GM18909 (cell line): ENCODE measurements at regions not wholly inside any gene's neighbourhood (a gene's known extent, or its start where the extent isn't known, plus 50 kb on each side); places are given as distances from the start of the nearest gene placed in this dataset.

Source experiments
- ATAC-seq: cut with Tn5 transposase; IDR thresholded peaks from one replicate; pipeline ENCODE4 v1.9.1; 2021; ENCODE audit warnings: mild to moderate bottlenecking; ENCODE audit not compliant: unreplicated experiment, poor library complexity

DNA sequence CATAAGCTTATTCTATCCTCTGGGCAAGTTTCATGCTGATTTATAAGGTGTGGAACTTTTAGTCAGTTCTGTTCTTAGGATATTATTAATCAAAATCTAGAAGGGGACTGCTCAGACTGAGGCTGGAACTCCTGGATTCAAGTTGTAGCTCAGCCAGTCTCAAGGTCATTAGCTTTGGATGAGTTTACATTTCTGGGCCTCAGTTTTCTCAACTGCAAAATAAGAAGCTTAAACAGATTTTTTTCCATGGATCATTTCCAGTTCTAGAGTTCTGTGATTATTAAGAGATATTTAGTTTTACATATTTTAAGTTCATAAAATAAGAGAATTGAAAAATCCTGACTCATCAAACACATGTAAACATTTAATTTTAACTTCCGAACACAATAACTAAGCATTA lies 442.5 kb upstream of the PKDCC start:
- ATAC-seq = no peak

DNA sequence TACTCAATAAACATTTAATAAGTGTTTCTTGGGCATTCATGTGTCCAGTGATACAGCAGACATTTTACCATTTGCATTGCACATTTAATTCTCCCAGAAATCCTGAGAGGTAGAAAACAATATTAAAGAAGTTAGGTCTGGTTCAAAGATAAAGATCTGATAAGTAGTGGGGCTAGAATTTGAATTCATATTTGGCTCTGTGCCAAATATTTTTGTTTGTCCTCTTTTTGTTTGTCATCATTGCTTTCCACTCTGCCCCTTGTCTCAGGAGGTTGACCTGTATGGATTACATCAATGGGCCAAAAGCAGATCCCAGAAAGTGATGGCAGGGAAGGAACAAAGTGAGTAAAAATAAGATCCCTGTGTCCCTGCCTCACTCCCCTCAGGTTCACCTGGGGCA lies 441.9 kb upstream of the PKDCC start:
- no peak for ATAC-seq

DNA sequence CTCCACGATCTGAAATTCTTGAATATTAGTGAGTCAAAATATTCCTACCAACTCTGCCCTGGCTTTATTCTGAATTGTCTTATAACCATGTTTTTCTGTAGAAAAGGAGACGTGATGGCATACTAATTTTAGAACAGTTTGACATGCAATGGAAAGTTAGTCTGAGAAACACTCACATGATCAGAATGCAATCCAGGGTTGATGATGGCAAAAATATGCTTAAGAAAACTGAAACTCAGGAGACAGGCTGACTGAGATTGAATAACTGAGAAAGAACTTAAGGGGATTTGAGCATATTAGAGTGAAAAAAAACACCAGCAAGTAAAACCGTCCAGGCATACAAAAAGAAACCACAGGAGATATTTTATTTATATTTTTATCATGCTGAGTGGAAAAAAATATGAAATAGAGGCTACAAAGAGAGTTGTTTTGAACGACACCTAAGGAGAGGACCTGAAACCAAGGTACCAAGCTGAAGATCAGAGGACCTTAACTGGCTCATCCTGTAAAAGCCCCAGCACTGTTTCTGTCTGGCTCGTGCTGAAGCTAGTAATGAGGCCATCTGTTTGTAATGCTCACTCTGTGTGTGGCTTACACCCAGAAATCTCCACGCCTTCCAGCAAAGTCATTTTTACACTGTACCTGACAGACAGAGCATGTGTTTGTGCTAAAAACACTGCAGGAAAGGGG lies 437.2 kb upstream of the PKDCC start:
- ATAC-seq = peak; percentile 48

DNA sequence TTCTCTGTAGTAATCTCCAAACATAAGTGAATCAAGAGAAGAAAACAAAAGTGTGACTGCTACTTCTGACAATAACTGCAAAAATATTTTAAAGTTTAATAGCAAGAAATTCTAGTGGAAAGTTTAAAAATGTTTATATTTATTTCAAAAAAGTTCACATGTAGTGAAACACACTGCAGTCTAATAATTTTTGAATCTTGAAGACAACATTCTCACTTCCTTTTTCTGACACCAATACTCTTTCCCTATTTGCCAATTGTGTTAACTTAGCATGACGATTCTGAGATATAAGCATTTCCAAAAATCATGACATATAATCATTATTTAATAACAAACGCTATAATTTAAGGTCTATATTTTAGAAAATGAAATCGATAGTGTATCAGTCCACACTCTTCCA lies 429.1 kb upstream of the PKDCC start:
- no peak for ATAC-seq

DNA sequence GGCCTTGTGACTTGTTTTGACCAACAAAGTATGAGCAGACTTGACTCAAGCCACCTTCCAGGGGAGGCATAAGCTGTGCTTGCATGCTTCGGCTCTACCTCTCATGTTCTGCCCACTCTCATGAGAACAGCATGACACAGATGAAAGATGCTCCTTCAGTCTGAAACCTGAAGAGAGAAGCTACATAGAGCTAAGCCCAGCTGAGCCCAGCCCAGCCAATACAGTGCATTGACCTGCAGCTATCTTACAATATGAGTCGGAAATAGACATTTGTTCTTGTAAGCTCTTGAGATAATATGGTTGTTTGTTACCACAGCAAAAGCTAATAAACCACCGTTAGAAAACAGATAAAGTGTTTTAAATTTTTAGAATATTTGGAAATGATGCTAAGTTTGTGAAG lies 426.7 kb upstream of the PKDCC start:
- ATAC-seq = no peak

DNA sequence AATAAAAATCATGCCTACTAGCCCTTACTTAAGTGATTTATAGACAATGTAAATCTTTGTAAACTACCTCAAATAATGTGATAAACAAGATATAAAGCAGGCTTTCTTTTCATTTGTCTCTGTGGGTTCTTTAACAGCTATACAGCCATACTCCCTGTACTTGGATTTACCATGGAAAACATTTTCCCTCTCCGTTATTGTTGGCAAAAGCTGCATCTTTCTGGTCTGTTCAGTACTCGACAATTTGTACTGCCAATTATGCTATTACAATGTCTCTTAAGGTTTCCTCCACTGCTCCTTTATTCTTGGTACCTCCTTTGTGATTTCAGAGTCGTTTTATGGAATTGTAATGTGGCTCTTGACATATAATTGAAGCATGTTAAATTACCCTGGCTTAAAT lies 426.3 kb upstream of the PKDCC start:
- ATAC-seq = no peak

DNA sequence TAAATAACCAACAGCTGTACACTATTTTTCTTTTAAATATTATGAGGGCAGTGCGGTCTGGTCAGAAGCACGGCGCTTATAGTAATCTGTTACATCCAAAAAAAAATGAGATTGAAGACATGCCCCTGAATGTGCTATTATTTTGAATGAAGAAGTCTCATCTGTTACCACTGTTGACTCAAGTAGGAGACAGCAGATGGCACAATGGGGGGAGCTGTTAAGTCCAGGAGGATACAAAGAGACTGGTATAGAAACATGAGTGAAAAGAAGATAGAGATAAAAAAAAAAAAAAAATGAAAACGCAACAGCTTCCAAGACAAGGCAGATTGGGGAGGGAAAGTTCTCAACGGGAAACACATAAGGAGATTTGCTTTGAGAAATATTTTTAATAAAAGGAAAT lies 425.5 kb upstream of the PKDCC start:
- ATAC-seq = no peak

DNA sequence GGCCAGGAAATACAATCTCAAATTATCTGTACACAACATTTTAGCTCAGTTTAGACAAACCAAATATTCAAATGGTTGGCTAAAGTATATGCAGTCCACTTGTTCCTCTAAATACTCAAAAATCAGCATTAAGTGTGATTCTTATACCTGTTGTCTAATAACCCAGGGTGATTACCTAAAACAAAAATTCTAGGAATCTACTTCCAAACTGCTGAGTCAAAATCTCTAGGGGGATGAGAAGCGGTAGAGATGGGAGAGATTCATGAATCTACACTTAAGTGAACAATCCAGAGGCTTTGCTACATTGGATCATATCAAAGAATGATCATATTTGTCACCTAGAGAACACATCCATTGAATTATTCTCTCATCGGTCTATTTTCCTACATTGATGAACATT lies 420.9 kb upstream of the PKDCC start:
- no peak for ATAC-seq

DNA sequence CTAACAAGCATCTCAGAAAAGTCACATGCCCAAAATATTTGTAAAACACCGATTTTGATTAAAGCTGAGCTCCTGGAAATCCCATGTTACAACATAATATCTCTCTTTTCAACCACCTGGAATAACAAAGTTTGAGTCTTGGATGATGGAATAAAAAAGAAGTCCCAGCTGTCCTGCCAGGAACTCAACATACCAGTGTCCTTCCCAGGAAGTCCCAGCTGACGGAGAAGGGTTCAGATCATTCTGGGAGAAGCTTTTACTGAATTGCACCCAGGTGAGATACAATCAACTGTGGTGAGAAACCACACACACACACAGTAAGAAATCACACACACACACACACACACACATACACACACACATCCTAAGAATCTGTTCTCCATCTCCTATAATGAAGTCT lies 413.1 kb upstream of the PKDCC start:
- ATAC-seq = no peak

DNA sequence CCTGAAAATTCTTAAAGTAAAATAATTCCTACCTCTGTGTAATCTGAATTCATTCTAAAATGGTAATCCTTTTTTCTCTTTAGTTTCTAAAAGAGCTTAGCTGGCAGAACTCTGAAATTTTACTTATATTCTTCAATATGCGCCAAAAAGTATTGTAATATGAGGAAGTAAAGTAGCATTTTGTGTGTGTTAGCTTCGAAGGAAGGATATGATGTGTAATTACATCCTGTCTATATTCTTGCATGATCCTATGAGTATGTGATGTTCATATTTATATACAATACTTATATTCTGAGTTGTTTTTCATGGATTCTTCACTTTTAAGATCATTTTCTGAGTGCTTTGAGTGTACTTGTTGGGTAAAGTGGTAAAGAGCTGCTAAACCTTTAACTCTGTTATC lies 402.9 kb upstream of the PKDCC start:
- no peak for ATAC-seq

DNA sequence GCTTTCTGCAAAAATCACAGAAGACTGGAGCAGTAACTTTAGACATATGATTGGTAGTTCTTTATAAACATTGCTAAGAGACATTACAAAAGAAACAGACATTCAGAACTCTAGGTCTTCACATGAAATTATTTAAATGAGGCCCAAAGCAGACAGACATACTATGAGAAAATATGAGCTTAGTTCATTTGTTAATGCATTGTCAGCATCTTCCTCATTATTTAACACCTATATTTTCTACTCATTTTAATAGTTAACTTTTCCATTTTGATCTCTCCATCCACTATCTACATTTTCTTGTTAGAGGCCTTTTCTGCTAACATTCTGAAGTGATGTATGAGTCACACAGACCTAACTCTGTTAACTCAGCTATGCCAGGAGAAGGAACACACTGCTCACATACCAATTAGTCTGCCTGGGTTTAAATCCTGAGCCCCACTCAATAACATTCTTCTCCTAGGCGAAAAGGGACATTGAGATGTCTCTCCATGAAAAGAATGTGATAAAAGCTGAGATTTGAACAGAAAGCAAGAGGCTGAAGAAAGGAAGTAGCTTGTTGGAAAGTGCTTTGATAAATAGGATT lies 400.3 kb upstream of the PKDCC start:
- no peak for ATAC-seq

DNA sequence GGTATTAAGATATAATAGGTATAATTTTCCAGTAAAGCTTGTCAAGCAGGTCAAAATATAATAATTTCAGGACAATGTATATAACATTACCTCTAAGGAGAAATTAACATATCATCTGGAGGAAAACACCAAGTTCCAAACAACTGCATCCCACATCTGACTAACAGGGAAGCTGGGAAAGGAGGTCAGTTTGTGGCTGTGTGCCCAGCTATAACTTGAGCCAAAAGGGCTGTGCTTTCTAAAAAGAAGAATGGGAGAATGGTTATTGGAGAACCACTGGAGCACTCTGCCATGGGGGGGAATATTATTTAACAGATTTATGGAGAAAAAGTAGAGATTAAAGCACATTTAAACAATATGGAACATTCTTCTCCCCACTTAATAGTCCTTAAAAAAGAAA lies 390.6 kb upstream of the PKDCC start:
- ATAC-seq = no peak

DNA sequence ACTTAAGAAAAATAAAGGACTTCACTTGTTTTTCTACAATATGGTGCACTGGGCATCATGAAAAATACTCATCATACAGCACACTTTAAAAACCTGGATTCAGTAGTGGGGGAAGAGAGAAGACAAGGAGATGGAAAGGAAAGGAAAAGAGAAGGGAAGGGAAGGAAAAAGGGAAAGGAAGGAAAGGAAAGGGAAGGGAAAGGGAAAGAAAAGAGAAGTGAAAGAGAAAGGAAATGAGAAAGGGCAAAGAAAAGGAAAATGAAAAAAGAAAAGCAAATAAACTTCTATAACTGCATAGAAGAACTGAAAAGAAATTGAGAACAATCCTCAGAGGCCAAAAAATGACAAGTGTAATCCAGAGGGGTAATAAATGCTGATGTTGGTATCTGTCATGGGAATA lies 388.1 kb upstream of the PKDCC start:
- ATAC-seq = no peak

DNA sequence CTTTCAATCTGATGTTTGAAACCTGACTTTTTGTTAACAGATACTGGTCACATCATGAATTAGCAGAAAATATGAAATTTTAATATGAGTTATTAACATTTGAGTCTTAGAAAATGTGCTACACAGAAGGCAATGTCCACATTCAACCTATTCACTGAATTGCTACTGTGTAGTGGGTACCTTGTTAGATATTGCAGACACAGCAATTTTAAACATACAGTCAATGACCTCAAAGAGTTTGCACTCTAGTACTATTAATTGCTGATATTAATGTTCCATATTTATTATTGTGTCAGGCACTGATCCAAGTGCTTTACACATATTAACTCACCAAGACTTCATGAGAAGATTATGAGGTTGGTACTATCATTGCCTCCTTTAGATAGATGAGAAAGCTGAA lies 385.4 kb upstream of the PKDCC start:
- ATAC-seq = no peak

DNA sequence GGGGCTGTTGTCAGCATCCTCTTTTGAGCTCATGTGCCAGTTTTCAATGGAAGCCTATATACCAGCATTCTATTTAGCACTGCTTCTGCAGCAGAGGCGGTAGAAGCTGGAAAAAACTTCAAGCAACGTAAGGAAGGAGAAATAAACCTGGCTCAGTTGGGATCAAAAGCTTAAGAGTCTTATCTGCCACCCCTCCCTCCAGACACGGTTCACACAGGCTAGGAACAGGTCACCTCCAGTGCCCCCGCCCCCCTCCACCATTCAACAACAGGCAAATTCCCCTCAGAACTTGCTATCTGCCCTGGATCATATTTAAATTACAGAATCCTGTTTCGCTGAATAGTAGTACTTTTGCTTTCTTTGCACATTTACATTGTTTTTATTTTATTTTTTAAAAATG lies 384.8 kb upstream of the PKDCC start:
- ATAC-seq = no peak

DNA sequence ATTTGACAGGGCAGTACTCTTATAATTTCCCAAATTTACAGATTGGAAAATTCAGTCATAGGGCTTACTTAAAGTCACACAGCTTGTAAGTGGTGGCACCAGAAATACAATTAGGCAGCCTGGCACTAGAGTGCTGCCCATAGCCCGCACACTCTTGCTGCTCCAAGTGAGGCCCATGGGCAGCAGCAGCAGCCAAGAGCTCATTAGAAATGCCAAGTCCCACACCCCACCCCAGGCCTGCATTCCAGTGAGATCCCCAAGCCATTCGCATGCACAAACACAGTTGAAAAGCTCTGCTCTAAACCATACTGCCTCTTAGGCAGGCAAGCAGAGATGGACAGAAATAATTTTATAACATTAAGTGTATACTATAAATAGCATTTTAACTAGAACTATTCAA lies 379.3 kb upstream of the PKDCC start:
- no peak for ATAC-seq

DNA sequence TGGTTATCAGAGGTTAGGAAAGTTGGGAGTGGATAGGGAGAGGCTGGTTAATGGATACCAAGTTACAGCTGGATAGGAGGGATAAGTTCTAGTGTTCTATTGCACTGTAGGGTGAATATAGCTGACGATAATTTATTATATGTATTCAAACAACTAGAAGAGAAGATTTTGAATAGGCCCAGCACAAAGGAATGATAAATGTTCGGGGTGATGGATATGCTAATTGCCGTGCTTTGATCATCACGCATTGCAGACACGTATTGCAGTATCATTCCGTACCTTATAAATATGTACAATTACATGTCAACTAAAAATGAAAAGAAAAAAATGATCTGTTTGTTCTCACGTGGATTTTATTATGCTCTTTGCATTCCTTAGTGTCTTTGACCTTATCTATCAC lies 369.2 kb upstream of the PKDCC start:
- ATAC-seq = no peak

DNA sequence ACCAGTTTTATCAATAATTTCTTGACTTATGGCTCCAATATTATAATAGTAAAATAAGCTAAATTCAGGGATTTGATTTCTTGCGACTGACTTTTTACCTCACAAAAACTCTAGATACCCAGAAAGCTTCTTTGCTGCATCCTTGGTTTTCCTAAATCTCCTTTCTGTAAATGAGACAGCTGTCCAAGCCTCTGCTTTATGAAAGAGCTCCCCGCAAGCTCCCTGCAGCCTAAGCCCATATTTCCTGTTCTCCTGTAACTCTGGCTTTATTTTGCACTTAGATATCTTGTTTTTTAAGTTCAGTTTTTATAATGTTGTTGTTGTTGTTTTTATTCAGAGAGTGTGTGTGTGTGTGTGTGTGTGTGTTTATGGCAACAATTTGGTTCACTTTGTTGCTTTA lies 361.7 kb upstream of the PKDCC start:
- ATAC-seq = no peak

DNA sequence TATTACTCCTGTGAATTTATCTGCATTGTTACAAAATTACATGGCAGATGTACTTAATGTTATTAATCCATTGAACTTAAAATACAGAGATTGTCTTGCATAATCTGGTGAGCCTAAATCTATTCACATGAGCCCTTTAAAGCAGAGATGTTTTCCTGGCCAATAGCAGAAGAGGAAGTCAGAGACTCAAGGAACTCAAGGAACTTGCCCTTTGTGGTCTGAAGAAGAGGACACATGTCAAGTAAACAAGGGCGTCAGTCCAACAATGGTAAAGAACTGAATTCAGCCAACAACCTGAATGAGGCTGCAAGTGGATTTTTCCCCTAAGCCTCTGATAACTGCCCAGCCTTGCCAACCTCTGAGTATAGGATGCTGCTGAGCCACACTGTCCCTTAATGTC lies 356.3 kb upstream of the PKDCC start:
- ATAC-seq = no peak

DNA sequence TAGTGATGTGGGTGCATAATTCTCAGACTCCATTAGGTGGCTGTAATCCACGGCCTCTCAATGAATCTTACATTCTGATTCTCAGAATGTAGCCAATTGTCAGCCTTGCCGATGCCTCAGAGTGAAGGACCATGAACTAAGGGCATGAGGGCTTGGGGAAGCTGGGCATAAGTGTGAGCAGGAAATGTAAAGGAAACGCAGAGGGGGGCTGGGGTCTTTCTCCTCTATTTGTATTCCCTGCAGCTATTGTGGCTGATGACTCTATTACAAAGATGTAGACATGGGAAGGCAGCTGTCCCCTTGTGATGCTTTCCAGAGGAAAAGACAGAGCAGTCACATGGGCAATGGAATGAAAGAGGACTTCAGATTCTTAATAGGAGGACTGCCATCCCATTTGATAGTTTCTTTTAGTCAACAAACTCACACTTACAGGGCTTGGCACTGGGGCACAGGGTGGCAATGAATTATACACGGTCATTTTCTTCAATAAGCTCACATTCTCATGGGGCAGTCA lies 353.2 kb upstream of the PKDCC start:
- no peak for ATAC-seq

DNA sequence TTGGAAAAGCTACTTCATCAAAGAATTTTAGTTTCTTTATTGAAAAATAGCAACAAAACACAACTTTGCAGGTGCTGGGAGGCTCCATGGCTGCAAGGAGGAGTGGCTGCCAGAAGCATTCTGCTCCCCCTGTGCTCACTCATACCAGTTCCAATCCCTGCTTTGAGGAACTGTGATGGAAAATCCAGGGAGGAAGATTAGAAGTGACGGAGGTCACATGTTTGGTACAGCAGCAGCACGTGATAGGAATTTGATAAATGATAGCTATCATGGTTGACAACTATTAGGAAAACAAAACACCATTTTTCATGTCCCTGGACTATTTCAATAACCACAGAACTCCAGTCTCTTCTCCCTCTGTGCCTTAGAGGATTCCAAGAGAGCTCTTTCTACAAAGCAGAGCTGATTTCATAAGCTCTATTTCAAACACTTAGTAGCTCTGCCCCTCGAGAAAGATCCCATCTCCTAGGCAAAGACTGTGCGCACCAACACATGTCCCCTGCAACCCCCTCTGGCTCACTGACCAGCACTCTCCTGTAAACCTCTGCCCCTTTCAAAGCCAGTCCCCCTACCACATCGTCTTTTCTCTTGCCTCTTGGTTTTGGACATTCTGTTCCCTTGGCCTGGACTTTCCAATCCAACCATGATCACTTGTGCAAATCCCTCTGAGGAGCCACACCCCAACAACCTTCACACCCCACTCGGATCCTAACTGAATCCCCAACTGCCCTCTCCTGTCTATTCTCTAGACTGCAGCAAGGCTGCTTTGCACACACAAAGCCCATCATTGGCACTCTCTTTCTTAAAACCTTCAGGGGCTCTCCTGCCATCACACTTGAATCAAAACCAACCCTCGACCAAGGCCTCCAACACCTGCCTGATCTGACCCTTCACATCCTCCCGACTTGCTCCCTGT lies 352.4 kb upstream of the PKDCC start:
- no peak for ATAC-seq
